ENCODE measurements at regions not wholly inside any gene's neighbourhood (a gene's known extent, or its start where the extent isn't known, plus 50 kb on each side); places are given as distances from the start of the nearest gene placed in this dataset.

DNA sequence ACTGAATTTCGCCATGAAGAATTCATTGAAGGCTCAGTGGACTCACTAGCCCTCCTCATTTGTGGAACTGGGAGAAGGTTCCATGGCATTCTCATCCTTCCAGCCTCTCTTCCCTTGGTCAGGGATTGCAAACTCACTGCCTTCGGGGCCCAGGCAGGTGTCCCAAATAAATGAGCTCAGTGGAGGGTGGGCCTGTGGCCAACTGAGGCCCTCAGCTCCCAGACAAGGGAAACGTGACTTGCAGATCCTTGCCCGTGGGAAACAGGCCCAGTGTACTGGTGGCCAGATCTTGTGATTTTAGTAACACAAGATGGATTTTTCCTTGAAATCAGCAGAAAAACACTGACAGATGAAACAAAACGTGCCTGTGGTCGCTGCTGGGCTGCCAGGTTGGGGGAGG, 168.7 kb upstream of the CTBP2 start:
- no peak for DNase-seq (ENCODE audit: low spot score)
- intact Hi-C loops (cut with DNase I), result no loop called here

GRCh38 chr10:125325326-125325725, 165.0 kb upstream of the CTBP2 start:
- intact Hi-C loops (cut with DNase I), result no loop called here
- no peak for DNase-seq (ENCODE audit: low spot score)

- intact Hi-C loops (cut with DNase I), result no loop called here
- no peak for DNase-seq (ENCODE audit: low spot score)
These were observed 156.1 kb upstream of the CTBP2 start for GRCh38 chr10:125316436-125316835.

DNA sequence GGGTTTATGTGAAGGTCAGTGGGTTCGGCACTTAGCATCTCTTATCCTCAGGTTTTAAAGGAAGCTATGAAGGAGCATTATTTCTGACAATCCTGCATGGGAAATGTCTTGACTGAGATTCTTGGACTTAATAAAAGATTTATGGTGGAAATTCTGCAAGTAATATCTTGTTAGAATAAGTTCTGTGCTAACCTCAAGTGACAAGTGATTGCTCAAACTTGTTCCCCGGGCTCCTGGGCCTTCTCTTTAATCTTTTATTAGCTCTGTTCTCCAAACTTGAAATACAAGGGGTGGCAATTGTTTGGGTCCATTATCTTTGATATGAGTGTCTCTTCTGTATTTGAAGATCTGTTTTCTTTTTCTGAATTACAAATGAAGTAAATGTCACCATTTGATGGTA, 140.6 kb upstream of the CTBP2 start:
- no peak for DNase-seq (ENCODE audit: low spot score)
- intact Hi-C loops (cut with DNase I), result no loop called here

DNA sequence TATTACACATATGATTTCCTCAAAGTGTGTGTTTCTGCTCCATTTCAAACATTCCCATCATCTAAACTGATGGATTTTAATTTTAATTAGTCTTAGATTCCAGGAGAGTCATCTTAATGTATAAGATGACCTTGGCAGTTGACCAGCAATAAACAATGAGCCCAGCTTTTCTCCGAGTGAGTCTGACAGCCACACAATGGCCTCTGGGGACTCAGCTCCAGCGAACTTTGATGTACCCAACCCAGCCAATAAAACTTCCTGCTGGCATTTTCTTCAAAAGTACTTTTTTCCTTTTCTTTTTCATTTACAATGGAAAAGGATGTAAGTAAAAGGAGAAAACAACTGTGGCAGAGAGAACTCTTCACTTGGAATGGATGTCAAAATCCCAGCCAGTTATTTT, 139.1 kb upstream of the CTBP2 start:
- intact Hi-C loops (cut with DNase I), result no loop called here
- no peak for DNase-seq (ENCODE audit: low spot score)

DNA sequence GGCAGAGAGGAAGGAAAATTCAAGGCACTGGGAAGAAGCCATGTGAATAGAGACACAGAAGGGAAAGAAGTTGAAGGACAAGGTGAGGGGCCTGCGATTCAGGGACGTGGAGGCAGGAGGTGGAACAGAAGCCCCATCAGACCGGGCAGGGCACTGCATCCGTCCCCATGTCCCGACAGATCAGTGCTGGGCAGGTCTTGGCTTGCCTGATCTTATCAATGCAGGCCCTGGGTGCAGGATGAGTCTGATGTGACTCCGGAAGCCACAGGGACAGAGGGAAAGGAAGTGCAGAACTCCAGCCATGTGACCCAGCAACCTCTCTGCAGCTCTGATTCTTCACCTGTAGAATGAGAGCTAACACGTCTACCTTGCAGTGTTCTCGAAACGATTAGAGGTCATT, 136.2 kb upstream of the CTBP2 start:
- DNase-seq (ENCODE audit: low spot score), result no peak
- intact Hi-C loops (cut with DNase I), result no loop called here

GRCh38 chr10:125294109-125294508, 133.7 kb upstream of the CTBP2 start:
- no peak for DNase-seq (ENCODE audit: low spot score)
- intact Hi-C loops (cut with DNase I), result no loop called here

- intact Hi-C loops (cut with DNase I), result no loop called here
- no peak for DNase-seq (ENCODE audit: low spot score)
These were observed 131.5 kb upstream of the CTBP2 start for GRCh38 chr10:125291836-125292235.

GRCh38 chr10:125289461-125289860, 129.1 kb upstream of the CTBP2 start:
- DNase-seq (ENCODE audit: low spot score), result no peak
- intact Hi-C loops (cut with DNase I), result no loop called here

GRCh38 chr10:125284875-125285597, 124.7 kb upstream of the CTBP2 start:
- intact Hi-C loops (cut with DNase I), result no loop called here
- DNase-seq (ENCODE audit: low spot score), result no peak

- DNase-seq (ENCODE audit: low spot score), result no peak
- intact Hi-C loops (cut with DNase I), result no loop called here
These were observed 123.7 kb upstream of the CTBP2 start for GRCh38 chr10:125283836-125284614.

- no peak for DNase-seq (ENCODE audit: low spot score)
- intact Hi-C loops (cut with DNase I), result no loop called here
These were observed 123.0 kb upstream of the CTBP2 start for GRCh38 chr10:125283191-125283835.

DNA sequence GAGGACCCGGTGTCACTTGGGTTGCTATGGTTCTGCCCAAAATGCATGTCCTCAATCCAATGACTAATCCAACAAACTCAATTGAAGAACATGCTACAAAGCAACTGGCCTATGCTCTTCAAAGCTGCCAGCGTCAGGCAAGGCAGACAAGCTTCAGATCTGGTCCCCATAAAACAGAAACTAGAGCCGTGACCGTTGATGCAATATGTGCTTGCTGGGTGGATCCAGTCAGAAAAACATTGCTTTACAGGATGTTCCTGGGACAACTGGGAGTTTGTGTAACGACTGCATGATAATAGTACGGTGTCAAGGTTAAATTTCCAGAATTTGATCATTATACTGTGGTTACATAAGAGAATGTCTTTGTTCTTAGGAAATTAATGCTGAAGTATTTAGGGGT, 120.7 kb upstream of the CTBP2 start:
- DNase-seq (ENCODE audit: low spot score), result no peak
- intact Hi-C loops (cut with DNase I), result no loop called here

DNA sequence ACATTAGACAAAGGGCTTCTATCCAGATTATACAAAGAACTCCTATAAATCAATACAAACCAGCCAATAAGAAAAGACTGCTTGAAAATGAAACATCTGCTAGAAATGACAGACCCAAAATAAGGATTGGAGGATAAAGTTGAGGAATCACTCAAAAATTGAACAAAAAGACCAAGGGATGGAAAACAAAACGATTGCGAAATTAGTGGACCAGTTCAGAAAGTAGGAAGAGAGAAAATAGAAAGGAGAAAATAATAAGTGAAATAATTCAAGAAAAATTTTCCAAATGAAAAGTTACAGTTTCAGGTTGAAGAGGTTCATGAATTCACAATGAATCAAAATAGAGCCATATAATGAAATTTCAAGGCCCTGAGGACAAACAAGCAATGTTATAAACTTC, 115.8 kb upstream of the CTBP2 start:
- no peak for DNase-seq (ENCODE audit: low spot score)
- intact Hi-C loops (cut with DNase I), result no loop called here

DNA sequence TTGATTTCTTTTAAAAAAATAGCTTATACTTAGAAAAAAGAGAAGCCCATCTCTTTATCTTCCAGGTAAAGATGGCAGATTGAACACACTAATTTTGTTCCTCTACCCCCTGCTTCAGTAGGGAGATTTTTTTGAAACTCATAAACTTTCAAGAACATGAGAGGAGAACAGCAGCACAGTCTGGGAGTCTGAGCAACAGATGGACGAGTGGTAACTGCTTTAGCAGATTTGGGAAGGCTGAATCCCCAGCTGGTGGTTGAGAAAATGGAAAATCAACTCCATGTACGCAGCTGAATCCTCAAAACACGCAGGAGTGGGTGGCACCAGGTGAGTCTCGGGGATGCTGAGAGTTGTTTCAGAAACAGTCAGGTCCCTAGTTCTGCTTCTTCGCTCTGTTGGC, 114.6 kb upstream of the CTBP2 start:
- DNase-seq (ENCODE audit: low spot score), result no peak
- intact Hi-C loops (cut with DNase I), result no loop called here

GRCh38 chr10:125273023-125273422, 112.7 kb upstream of the CTBP2 start:
- intact Hi-C loops (cut with DNase I), result no loop called here
- DNase-seq (ENCODE audit: low spot score), result no peak

GRCh38 chr10:125269716-125270115, 109.4 kb upstream of the CTBP2 start:
- no peak for DNase-seq (ENCODE audit: low spot score)
- intact Hi-C loops (cut with DNase I), result no loop called here

DNA sequence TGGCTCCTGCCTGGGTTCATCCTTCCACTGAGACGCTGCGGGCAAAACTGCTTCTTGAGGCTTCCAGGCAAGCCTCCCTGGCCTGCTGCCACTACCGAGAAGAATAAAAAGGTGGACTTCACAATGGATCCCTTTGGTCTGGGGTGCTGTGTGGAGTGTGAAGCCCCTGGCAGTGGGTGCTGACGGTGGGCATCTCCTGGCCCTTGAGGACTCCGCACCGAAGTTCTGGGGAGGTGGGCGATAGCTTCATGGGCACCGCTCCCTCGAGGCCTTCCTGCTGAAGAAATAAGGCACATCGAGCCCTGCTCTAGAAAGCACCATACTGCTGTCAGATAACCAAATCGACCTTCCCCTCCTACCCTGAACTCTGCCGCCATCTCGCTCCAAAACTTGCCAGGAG, 106.6 kb upstream of the CTBP2 start:
- no peak for DNase-seq (ENCODE audit: low spot score)
- intact Hi-C loops (cut with DNase I), result no loop called here

- intact Hi-C loops (cut with DNase I), result no loop called here
These were observed 106.2 kb upstream of the CTBP2 start for GRCh38 chr10:125266541-125266940.

GRCh38 chr10:125265579-125265955, 105.2 kb upstream of the CTBP2 start:
- intact Hi-C loops (cut with DNase I), result no loop called here
- DNase-seq (ENCODE audit: low spot score), result no peak

More at GRCh38 chr10:125266541-125266940, 106.2 kb upstream of the CTBP2 start:
- DNase-seq (ENCODE audit: low spot score), result no peak

Data from cardiac septum (tissue), 1 donor.